PC-9 (cell line): ENCODE measurements at regions not wholly inside any gene's neighbourhood (a gene's known extent, or its start where the extent isn't known, plus 50 kb on each side); places are given as distances from the start of the nearest gene placed in this dataset.

Experiments
- CTCF ChIP-seq: fragments of 200-600 bp; sonication (generic); conservative IDR thresholded peaks from 2 replicates; pipeline ENCODE4 v1.6.1; 2017; ENCODE audit warnings: mixed run types, antibody characterized with exemption, mild to moderate bottlenecking, moderate library complexity
- EZH2 ChIP-seq: fragments of 200-600 bp; sonication (generic); IDR thresholded peaks from 2 replicates; pipeline ENCODE4 v1.8.0; 2017; ENCODE audit warnings: antibody characterized with exemption, low read depth

DNA sequence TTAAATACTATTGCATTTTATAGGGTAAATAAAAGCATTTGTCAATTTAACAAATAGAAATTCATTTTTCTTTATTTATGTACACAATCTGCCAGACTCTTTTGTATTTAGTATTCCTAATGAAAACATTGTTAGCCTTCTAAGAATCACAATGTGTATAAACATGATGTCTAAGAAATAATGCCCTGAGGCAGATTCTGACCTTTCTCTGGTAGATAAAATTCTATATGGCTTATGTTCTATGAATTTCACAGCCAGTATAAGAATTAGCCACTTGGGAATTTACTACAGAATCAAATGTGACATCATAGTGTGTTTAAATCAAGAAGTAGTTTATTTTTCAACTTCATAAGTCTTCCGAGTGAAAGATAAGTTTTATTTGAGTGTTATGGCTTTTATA lies 457.4 kb downstream of the ZIC1 start:
- TF ChIP-seq CTCF = no peak
- no peak for TF ChIP-seq EZH2
